MM.1S (cell line): ENCODE measurements at regions not wholly inside any gene's neighbourhood (a gene's known extent, or its start where the extent isn't known, plus 50 kb on each side); places are given as distances from the start of the nearest gene placed in this dataset.

Experiments used
- EZH2 ChIP-seq: fragments of 300-600 bp; sonication (generic); optimal IDR thresholded peaks from 2 replicates; pipeline ENCODE3; 2017; ENCODE audit warnings: low read depth, mild to moderate bottlenecking, antibody characterized with exemption, low read length, mixed read lengths
- EZH2phosphoT487 ChIP-seq: fragments of 300-600 bp; sonication (generic); IDR thresholded peaks from 2 replicates; pipeline ENCODE4 v1.6.1; 2018; ENCODE audit warnings: antibody characterized with exemption, low read length
- TF ChIP-seq, protein P1 (sequence below): fragments of 300-600 bp; sonication (generic); IDR thresholded peaks from 2 replicates; pipeline ENCODE4 v1.5.1; 2016; ENCODE audit warnings: antibody characterized with exemption, low read length, mixed read lengths

DNA sequence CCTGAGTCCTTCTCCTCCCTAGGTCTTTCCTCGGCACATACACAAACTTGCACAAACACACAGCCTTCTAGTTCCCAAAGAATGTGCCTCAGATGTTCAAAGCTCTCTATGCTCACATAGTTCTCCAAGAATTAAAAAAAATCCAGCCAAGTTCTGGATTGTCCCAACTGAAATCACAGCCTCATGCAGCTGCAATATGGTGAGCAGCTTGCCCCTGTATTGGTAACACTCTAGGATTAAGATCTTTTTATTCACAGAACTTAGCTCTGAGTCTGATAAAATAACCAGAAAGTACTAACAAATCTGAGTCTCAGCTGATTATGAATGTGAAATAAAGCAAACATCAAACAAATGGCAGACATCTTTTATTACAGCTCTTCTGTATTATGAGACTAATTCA, 604.8 kb upstream of the PFKP start:
- TF ChIP-seq EZH2 (no peak), EZH2phosphoT487 (no peak)
- TF ChIP-seq, protein P1, sequence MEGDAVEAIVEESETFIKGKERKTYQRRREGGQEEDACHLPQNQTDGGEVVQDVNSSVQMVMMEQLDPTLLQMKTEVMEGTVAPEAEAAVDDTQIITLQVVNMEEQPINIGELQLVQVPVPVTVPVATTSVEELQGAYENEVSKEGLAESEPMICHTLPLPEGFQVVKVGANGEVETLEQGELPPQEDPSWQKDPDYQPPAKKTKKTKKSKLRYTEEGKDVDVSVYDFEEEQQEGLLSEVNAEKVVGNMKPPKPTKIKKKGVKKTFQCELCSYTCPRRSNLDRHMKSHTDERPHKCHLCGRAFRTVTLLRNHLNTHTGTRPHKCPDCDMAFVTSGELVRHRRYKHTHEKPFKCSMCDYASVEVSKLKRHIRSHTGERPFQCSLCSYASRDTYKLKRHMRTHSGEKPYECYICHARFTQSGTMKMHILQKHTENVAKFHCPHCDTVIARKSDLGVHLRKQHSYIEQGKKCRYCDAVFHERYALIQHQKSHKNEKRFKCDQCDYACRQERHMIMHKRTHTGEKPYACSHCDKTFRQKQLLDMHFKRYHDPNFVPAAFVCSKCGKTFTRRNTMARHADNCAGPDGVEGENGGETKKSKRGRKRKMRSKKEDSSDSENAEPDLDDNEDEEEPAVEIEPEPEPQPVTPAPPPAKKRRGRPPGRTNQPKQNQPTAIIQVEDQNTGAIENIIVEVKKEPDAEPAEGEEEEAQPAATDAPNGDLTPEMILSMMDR, result no peak
